22Rv1 (cell line): ENCODE measurements at regions not wholly inside any gene's neighbourhood (a gene's known extent, or its start where the extent isn't known, plus 50 kb on each side); places are given as distances from the start of the nearest gene placed in this dataset.

ENCODE experiments used
- ZFX ChIP-seq: fragments of 450-650 bp; IDR thresholded peaks from 2 replicates; pipeline ENCODE4 v1.6.1; 2017; ENCODE audit warnings: antibody characterized with exemption, borderline replicate concordance
- TF ChIP-seq, protein P1 (sequence below): fragments of 450-650 bp; IDR thresholded peaks from 2 replicates; pipeline ENCODE4 v1.5.1; 2017; ENCODE audit warnings: mild to moderate bottlenecking

DNA sequence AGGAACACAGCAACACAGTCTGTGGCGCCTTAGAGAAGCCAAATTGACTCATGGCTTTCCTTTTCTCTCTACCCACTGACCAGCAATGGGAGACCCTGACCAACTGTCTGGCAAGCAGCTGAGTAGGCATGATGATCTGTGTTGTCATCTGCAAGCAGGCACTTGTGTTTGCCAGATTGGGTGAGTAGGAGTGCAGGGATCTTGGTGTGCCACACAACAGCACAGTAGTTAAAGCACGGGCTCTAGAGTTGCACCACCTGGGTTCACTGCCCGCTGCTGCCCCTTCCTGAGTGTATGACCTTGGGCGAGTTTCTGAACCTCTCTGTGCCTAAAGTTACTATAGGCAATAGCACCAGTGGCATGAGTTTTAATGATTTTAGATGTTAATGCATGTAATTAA, 95.7 kb upstream of the CD53 start:
- TF ChIP-seq, protein P1, sequence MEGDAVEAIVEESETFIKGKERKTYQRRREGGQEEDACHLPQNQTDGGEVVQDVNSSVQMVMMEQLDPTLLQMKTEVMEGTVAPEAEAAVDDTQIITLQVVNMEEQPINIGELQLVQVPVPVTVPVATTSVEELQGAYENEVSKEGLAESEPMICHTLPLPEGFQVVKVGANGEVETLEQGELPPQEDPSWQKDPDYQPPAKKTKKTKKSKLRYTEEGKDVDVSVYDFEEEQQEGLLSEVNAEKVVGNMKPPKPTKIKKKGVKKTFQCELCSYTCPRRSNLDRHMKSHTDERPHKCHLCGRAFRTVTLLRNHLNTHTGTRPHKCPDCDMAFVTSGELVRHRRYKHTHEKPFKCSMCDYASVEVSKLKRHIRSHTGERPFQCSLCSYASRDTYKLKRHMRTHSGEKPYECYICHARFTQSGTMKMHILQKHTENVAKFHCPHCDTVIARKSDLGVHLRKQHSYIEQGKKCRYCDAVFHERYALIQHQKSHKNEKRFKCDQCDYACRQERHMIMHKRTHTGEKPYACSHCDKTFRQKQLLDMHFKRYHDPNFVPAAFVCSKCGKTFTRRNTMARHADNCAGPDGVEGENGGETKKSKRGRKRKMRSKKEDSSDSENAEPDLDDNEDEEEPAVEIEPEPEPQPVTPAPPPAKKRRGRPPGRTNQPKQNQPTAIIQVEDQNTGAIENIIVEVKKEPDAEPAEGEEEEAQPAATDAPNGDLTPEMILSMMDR: no peak
- no peak for TF ChIP-seq ZFX
